A673 (cell line): ENCODE measurements at regions not wholly inside any gene's neighbourhood (a gene's known extent, or its start where the extent isn't known, plus 50 kb on each side); places are given as distances from the start of the nearest gene placed in this dataset.
"Not testable (repeated sequence)": the region's sequence is repeated elsewhere in the genome, so short reads cannot be mapped to it uniquely, and the experiment has no call there.

Experiments used
- BruUV-seq: library from RNA; stranded (reverse); fragments of 400-500 nt; replicated peaks from 2 replicates; lab custom pipeline; 2021; lab: Mats Ljungman, UMichigan
- CTCF ChIA-PET: fragments of 300-600 bp; sonication (Branson Sonifier 250); formaldehyde crosslinking; loops from one replicate; lab custom pipeline; 2022; ENCODE audit warnings: antibody characterized with exemption; lab: Charles Lee
- POLR2A ChIA-PET: fragments of 300-600 bp; sonication (Branson Sonifier 250); formaldehyde crosslinking; loops from one replicate; lab custom pipeline; 2022; ENCODE audit warnings: antibody characterized with exemption; ENCODE audit not compliant: low non-redundant PET; lab: Charles Lee
- DNase-seq: peaks from one replicate; pipeline ENCODE4 v3.0.0-alpha.2; 2015; ENCODE audit warnings: low spot score
- H3K27ac ChIP-seq: fragments of 200-600 bp; sonication (generic); 2 replicates; pipeline ENCODE4 v1.5.1; 2016; ENCODE audit warnings: mixed run types, low read depth, mild to moderate bottlenecking, mixed read lengths, antibody characterized with exemption, low read length; ENCODE audit not compliant: poor library complexity, severe bottlenecking
- H3K27me3 ChIP-seq: fragments of 200-600 bp; sonication (generic); replicated peaks from 2 replicates; pipeline ENCODE4 v1.6.1; 2017; ENCODE audit warnings: mixed run types, low read depth, mild to moderate bottlenecking, mixed read lengths, antibody characterized with exemption, low read length; ENCODE audit not compliant: insufficient read depth, poor library complexity
- H3K36me3 ChIP-seq: fragments of 200-600 bp; sonication (generic); 2 replicates; pipeline ENCODE4 v1.6.1; 2016; ENCODE audit warnings: mixed run types, mild to moderate bottlenecking, mixed read lengths, antibody characterized with exemption, low read length; ENCODE audit not compliant: insufficient read depth, poor library complexity, severe bottlenecking
- H3K4me1 ChIP-seq: fragments of 200-600 bp; sonication (generic); 2 replicates; pipeline ENCODE4 v1.6.1; 2017; ENCODE audit warnings: mixed run types, mild to moderate bottlenecking, mixed read lengths, antibody characterized with exemption, low read length; ENCODE audit not compliant: insufficient read depth, poor library complexity, severe bottlenecking
- H3K4me3 ChIP-seq: fragments of 200-600 bp; sonication (generic); 2 replicates; pipeline ENCODE4 v1.5.1; 2016; ENCODE audit warnings: low read depth, mixed run types, mild to moderate bottlenecking, mixed read lengths, low read length; ENCODE audit not compliant: poor library complexity, severe bottlenecking
- H3K9me3 ChIP-seq: fragments of 200-600 bp; sonication (generic); 2 replicates; pipeline ENCODE4 v1.6.1; 2016; ENCODE audit warnings: mixed run types, low read depth, mild to moderate bottlenecking, mixed read lengths, antibody characterized with exemption, low read length; ENCODE audit not compliant: poor library complexity, severe bottlenecking
- EZH2 ChIP-seq: fragments of 200-600 bp; sonication (generic); IDR thresholded peaks from 2 replicates; pipeline ENCODE4 v1.6.1; 2017; ENCODE audit warnings: borderline replicate concordance, low read depth, mild to moderate bottlenecking, mixed read lengths, antibody characterized with exemption, low read length; ENCODE audit not compliant: poor library complexity, severe bottlenecking
- intact Hi-C: fragments of 100-400 bp; cut with micrococcal nuclease; formaldehyde crosslinking; loops from one replicate; pipeline ENCODE4 v1.10.0; 2022; ENCODE audit not compliant: unreplicated experiment
- TF ChIP-seq, protein P1 (sequence below): fragments of 300-800, 200-600 bp; sonication (generic); conservative IDR thresholded peaks from 2 replicates; pipeline ENCODE4 v1.5.1; 2017; ENCODE audit warnings: low read depth, mild to moderate bottlenecking, antibody characterized with exemption, low read length, moderate library complexity, mixed read lengths

- Histone ChIP-seq H3K4me1 (no peaks in the 10 kb centered on the region), H3K27me3 (peaks cover 47% of the 10 kb centered on the region), H3K36me3 (no peaks in the 10 kb centered on the region), H3K4me3 (no peak overlapping the region), H3K9me3 (no peaks in the 10 kb centered on the region), H3K27ac (no peak overlapping the region)
- CTCF ChIA-PET, result no interaction called here
- no peak for DNase-seq
- POLR2A ChIA-PET, result no interaction called here
- TF ChIP-seq, protein P1, sequence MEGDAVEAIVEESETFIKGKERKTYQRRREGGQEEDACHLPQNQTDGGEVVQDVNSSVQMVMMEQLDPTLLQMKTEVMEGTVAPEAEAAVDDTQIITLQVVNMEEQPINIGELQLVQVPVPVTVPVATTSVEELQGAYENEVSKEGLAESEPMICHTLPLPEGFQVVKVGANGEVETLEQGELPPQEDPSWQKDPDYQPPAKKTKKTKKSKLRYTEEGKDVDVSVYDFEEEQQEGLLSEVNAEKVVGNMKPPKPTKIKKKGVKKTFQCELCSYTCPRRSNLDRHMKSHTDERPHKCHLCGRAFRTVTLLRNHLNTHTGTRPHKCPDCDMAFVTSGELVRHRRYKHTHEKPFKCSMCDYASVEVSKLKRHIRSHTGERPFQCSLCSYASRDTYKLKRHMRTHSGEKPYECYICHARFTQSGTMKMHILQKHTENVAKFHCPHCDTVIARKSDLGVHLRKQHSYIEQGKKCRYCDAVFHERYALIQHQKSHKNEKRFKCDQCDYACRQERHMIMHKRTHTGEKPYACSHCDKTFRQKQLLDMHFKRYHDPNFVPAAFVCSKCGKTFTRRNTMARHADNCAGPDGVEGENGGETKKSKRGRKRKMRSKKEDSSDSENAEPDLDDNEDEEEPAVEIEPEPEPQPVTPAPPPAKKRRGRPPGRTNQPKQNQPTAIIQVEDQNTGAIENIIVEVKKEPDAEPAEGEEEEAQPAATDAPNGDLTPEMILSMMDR, result no peak
- no peak for TF ChIP-seq EZH2
- intact Hi-C loops, result no loop called here
- no TSS peak for BruUV-seq
These were observed 125.5 kb upstream of the PRR20G start for GRCh38 chr3:127413318-127413673.

- no peak for TF ChIP-seq EZH2
- TF ChIP-seq, protein P1, result no peak
These were observed 124.9 kb upstream of the PRR20G start for GRCh38 chr3:127412578-127413317.

GRCh38 chr3:127411875-127412274 is 124.0 kb upstream of the PRR20G start:
- intact Hi-C loops, H3K4me3 ChIP-seq, H3K27ac ChIP-seq, POLR2A ChIA-PET, CTCF ChIA-PET, H3K36me3 ChIP-seq, H3K9me3 ChIP-seq, H3K4me1 ChIP-seq, DNase-seq, BruUV-seq: not testable (repeated sequence)
- H3K27me3 ChIP-seq, result peaks cover 33% of the 10 kb centered on the region

More at GRCh38 chr3:127412578-127413317, 124.9 kb upstream of the PRR20G start:
- H3K36me3 ChIP-seq, result no peaks in the 10 kb centered on the region
- no TSS peak for BruUV-seq
- intact Hi-C loops, result no loop called here
- H3K4me3 ChIP-seq, result no peak overlapping the region
- no peaks in the 10 kb centered on the region for H3K9me3 ChIP-seq
- no peak overlapping the region for H3K27ac ChIP-seq
- ChIA-PET CTCF (no interaction called here), POLR2A (no interaction called here)
- peaks cover 41% of the 10 kb centered on the region for H3K27me3 ChIP-seq
- H3K4me1 ChIP-seq, result no peaks in the 10 kb centered on the region
- no peak for DNase-seq
